OCI-LY7 (cell line): ENCODE measurements at regions not wholly inside any gene's neighbourhood (a gene's known extent, or its start where the extent isn't known, plus 50 kb on each side); places are given as distances from the start of the nearest gene placed in this dataset.

ENCODE experiments used
- BruUV-seq: library from RNA; stranded (reverse); fragments of 400-500 nt; replicated peaks from 2 replicates; lab custom pipeline; 2021; lab: Mats Ljungman, UMichigan
- CTCF ChIA-PET: fragments of 300-600 bp; sonication (Branson Sonifier 250); formaldehyde crosslinking; loops from one replicate; lab custom pipeline; 2022; ENCODE audit warnings: antibody characterized with exemption; ENCODE audit not compliant: unreplicated experiment; lab: Charles Lee
- POLR2A ChIA-PET: fragments of 300-600 bp; sonication (Branson Sonifier 250); formaldehyde crosslinking; loops from one replicate; lab custom pipeline; 2022; ENCODE audit warnings: antibody characterized with exemption; lab: Charles Lee
- DNase-seq: peaks from one replicate; pipeline ENCODE4 v3.0.0-alpha.2; 2015; ENCODE audit warnings: low spot score
- H2AFZ ChIP-seq: fragments of 200-600 bp; sonication (generic), shearing (Covaris generic); 2 replicates; pipeline ENCODE4 v1.6.1; 2014; ENCODE audit warnings: mild to moderate bottlenecking, antibody characterized with exemption, low read length, moderate library complexity
- H3K27ac ChIP-seq: fragments of 200-600 bp; sonication (generic); 2 replicates; pipeline ENCODE4 v1.5.1; 2014; ENCODE audit warnings: mixed run types, low read depth, mild to moderate bottlenecking, moderate library complexity, low read length, inconsistent platforms; ENCODE audit not compliant: poor library complexity, severe bottlenecking
- H3K36me3 ChIP-seq: fragments of 200-600 bp; sonication (generic); 2 replicates; pipeline ENCODE4 v1.6.1; 2014; ENCODE audit warnings: mild to moderate bottlenecking, antibody characterized with exemption, low read length, moderate library complexity, mixed read lengths; ENCODE audit not compliant: insufficient read depth
- H3K4me1 ChIP-seq: fragments of 200-600 bp; sonication (generic); 2 replicates; pipeline ENCODE4 v1.5.1; 2014; ENCODE audit warnings: mild to moderate bottlenecking, low read length; ENCODE audit not compliant: insufficient read depth, poor library complexity, severe bottlenecking
- H3K4me2 ChIP-seq: fragments of 200-600 bp; sonication (generic); 2 replicates; pipeline ENCODE4 v1.6.1; 2014; ENCODE audit warnings: mild to moderate bottlenecking, low read length
- H3K4me3 ChIP-seq: fragments of 200-600 bp; sonication (generic); 2 replicates; pipeline ENCODE4 v1.5.1; 2014; ENCODE audit warnings: mild to moderate bottlenecking, low read depth, low read length; ENCODE audit not compliant: poor library complexity, severe bottlenecking
- H3K79me2 ChIP-seq: fragments of 200-600 bp; sonication (generic); 2 replicates; pipeline ENCODE4 v1.6.1; 2016; ENCODE audit warnings: low read depth, mild to moderate bottlenecking, low read length, moderate library complexity, mixed read lengths; ENCODE audit not compliant: insufficient read depth
- H3K9me2 ChIP-seq: fragments of 200-600 bp; sonication (generic); 2 replicates; pipeline ENCODE4 v1.6.1; 2016; ENCODE audit warnings: mild to moderate bottlenecking, low read length, mixed read lengths; ENCODE audit not compliant: insufficient read depth
- H3K9me3 ChIP-seq: fragments of 200-600 bp; sonication (generic); 2 replicates; pipeline ENCODE4 v1.6.1; 2014; ENCODE audit warnings: mild to moderate bottlenecking, mixed run types, low read length, mixed read lengths
- H4K20me1 ChIP-seq: fragments of 200-600 bp; sonication (generic); 2 replicates; pipeline ENCODE4 v1.6.1; 2014; ENCODE audit warnings: mild to moderate bottlenecking, antibody characterized with exemption, low read length, moderate library complexity, mixed read lengths; ENCODE audit not compliant: insufficient read depth
- CTCF ChIP-seq: fragments of 200-600 bp; sonication (generic); conservative IDR thresholded peaks from 2 replicates; pipeline ENCODE4 v1.5.1; 2014; ENCODE audit warnings: mild to moderate bottlenecking, antibody characterized with exemption, low read length, moderate library complexity, mixed read lengths
- EZH2phosphoT487 ChIP-seq: fragments of 200-600 bp; sonication (generic); IDR thresholded peaks from 2 replicates; pipeline ENCODE4 v1.6.1; 2018; ENCODE audit warnings: low read depth, borderline replicate concordance, mild to moderate bottlenecking, mixed run types, antibody characterized with exemption, low read length, moderate library complexity, mixed read lengths
- intact Hi-C: fragments of 100-400 bp; cut with micrococcal nuclease; formaldehyde crosslinking; loops from one replicate; pipeline ENCODE4 v1.10.0; 2022; ENCODE audit not compliant: unreplicated experiment

DNA sequence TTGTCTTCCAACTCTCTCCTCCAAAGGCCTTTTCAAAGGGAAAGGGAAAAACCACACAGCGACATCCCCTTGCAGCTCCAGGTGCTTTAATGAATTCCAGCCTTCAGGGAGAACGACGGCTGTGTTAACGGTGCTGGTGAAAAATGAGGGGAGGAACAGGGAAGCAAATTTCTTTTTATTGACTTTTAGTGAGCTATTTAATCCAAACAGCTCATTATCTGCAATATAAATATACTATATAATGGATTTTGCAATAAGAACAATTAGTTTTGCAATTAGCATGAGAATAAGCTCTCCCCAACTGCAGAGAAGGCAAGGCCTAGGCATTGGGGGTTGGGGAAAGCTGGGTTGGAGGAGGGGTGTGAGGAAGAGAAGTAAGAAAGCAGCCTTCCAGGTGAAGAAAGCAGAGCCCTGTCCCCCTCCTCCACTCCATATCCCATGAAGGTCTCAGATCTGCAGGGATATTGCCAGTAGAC, 159.0 kb upstream of the ZC3H12A start:
- no peak for DNase-seq
- Histone ChIP-seq H3K4me2 (no peak overlapping the region), H4K20me1 (no peaks in the 10 kb centered on the region), H3K27ac (no peak overlapping the region), H3K9me2 (no peaks in the 10 kb centered on the region), H3K36me3 (no peaks in the 10 kb centered on the region), H3K79me2 (no peaks in the 10 kb centered on the region), H3K9me3 (no peaks in the 10 kb centered on the region), H3K4me1 (no peaks in the 10 kb centered on the region), H3K4me3 (no peak overlapping the region), H2AFZ (no peak overlapping the region)
- no TSS peak for BruUV-seq
- intact Hi-C loops = no loop called here
- ChIA-PET POLR2A (interaction anchor here (0.7 kb wide), 1 partner anchor 1149 kb away, joined by 3 read pairs; no protein-coding TSS in a partner anchor), CTCF (no interaction called here)
- TF ChIP-seq CTCF (no peak), EZH2phosphoT487 (no peak)

GRCh38 chr1:37317870-37318467, 156.4 kb upstream of the ZC3H12A start:
- H3K27ac ChIP-seq = no peak overlapping the region
- ChIA-PET CTCF (no interaction called here), POLR2A (interaction anchor here (0.6 kb wide), 2 partner anchors 70 to 1731 kb away, joined by 3 to 7 read pairs; no protein-coding TSS in a partner anchor)
- no peak for DNase-seq
- no peak overlapping the region for H3K4me3 ChIP-seq
- H3K9me3 ChIP-seq = no peaks in the 10 kb centered on the region
- no peaks in the 10 kb centered on the region for H3K79me2 ChIP-seq
- no peaks in the 10 kb centered on the region for H3K9me2 ChIP-seq
- no peaks in the 10 kb centered on the region for H4K20me1 ChIP-seq
- no peaks in the 10 kb centered on the region for H3K36me3 ChIP-seq
- no peak overlapping the region for H3K4me2 ChIP-seq
- intact Hi-C loops = no loop called here
- H3K4me1 ChIP-seq = no peaks in the 10 kb centered on the region
- TF ChIP-seq EZH2phosphoT487 = no peak
- TF ChIP-seq CTCF = no peak
- no peak overlapping the region for H2AFZ ChIP-seq
- no TSS peak for BruUV-seq

DNA sequence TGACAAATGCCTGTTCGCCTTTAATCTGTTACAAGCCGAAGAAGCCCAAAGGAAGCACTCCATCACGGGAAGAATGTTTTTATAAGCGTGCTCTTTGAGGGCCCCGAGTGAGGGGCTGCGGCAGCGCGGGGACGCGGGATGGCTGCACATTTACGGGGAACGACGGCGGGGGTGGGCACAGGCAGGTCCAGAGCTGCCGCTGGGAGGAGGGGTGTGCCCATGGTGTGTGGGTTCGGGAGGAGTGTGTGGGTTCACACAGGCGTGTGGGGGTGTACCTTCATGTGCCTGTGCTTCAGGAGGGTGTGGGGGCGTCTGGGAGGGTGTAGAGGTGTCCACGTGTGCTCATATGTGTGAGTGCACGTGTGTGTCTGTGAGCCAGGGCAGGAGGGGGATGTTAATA, 155.9 kb upstream of the ZC3H12A start:
- no peak for DNase-seq
- no peak overlapping the region for H3K27ac ChIP-seq
- H3K4me3 ChIP-seq = no peak overlapping the region
- no peaks in the 10 kb centered on the region for H3K9me3 ChIP-seq
- H4K20me1 ChIP-seq = no peaks in the 10 kb centered on the region
- BruUV-seq = no TSS peak
- intact Hi-C loops = no loop called here
- ChIA-PET CTCF (no interaction called here), POLR2A (no interaction called here)
- H3K9me2 ChIP-seq = no peaks in the 10 kb centered on the region
- no peak overlapping the region for H3K4me2 ChIP-seq
- no peak for TF ChIP-seq EZH2phosphoT487
- TF ChIP-seq CTCF = no peak
- H2AFZ ChIP-seq = no peak overlapping the region
- H3K36me3 ChIP-seq = no peaks in the 10 kb centered on the region
- H3K4me1 ChIP-seq = no peaks in the 10 kb centered on the region
- H3K79me2 ChIP-seq = no peaks in the 10 kb centered on the region
